IMR-90 (cell line): ENCODE measurements at regions not wholly inside any gene's neighbourhood (a gene's known extent, or its start where the extent isn't known, plus 50 kb on each side); places are given as distances from the start of the nearest gene placed in this dataset.

Experiments
- ATAC-seq: fragments of 200-7000 bp; cut with Tn5 transposase; 2 replicates; pipeline ENCODE4 v1.9.1; 2020; ENCODE audit warnings: low read depth, mild to moderate bottlenecking, moderate library complexity
- BruUV-seq: library from RNA; stranded (reverse); fragments of 400-500 nt; replicated peaks from 2 replicates; lab custom pipeline; 2021; lab: Mats Ljungman, UMichigan
- CTCF ChIA-PET: fragments of 300-600 bp; formaldehyde crosslinking; extraction: SDS; loops from one replicate; lab custom pipeline; 2021; ENCODE audit warnings: antibody characterized with exemption; lab: Yijun Ruan, JAX
- POLR2A ChIA-PET: fragments of 300-600 bp; sonication (Branson Sonifier 250); formaldehyde crosslinking; loops from one replicate; lab custom pipeline; 2022; ENCODE audit warnings: antibody characterized with exemption; ENCODE audit not compliant: unreplicated experiment; lab: Charles Lee
- DNase-seq: peaks from one replicate; pipeline ENCODE4 v3.0.0; 2013
- H2AFZ ChIP-seq: replicated peaks from 2 replicates; pipeline ENCODE3; 2013; ENCODE audit warnings: low read length, mild to moderate bottlenecking; ENCODE audit not compliant: poor library complexity
- H2AK5ac ChIP-seq: 2 replicates; pipeline ENCODE4 v1.6.1; 2013; ENCODE audit warnings: low read depth, low read length, inconsistent platforms
- H2AK9ac ChIP-seq: replicated peaks from 2 replicates; pipeline ENCODE3; 2013; ENCODE audit warnings: mild to moderate bottlenecking, low read depth, low read length, moderate library complexity; ENCODE audit not compliant: poor library complexity
- H2BK120ac ChIP-seq: 2 replicates; pipeline ENCODE4 v1.6.1; 2013; ENCODE audit warnings: low read depth, low read length, inconsistent platforms
- H2BK15ac ChIP-seq: 3 replicates; pipeline ENCODE4 v1.6.1; 2013; ENCODE audit warnings: low read depth, low read length, inconsistent platforms
- H2BK20ac ChIP-seq: 2 replicates; pipeline ENCODE4 v1.6.1; 2013; ENCODE audit warnings: low read depth, mild to moderate bottlenecking, inconsistent platforms, low read length, moderate library complexity
- H2BK5ac ChIP-seq: 2 replicates; pipeline ENCODE4 v1.6.1; 2013; ENCODE audit warnings: mild to moderate bottlenecking, low read depth, low read length, inconsistent platforms; ENCODE audit not compliant: poor library complexity, severe bottlenecking
- H3K14ac ChIP-seq: replicated peaks from 2 replicates; pipeline ENCODE4 v1.6.1; 2013; ENCODE audit warnings: low read depth, low read length, inconsistent platforms
- H3K18ac ChIP-seq: 2 replicates; pipeline ENCODE4 v1.6.1; 2013; ENCODE audit warnings: low read depth, low read length, control low read depth
- H3K23ac ChIP-seq: 2 replicates; pipeline ENCODE4 v1.6.1; 2013; ENCODE audit warnings: low read depth, low read length, inconsistent platforms
- H3K27ac ChIP-seq: 2 replicates; pipeline ENCODE4 v1.5.1; 2013; ENCODE audit warnings: mild to moderate bottlenecking, control low read depth, low read length; ENCODE audit not compliant: insufficient read depth
- H3K27me3 ChIP-seq: 2 replicates; pipeline ENCODE4 v1.6.1; 2013; ENCODE audit warnings: low read length; ENCODE audit not compliant: control insufficient read depth, insufficient read depth
- H3K36me3 ChIP-seq: 2 replicates; pipeline ENCODE4 v1.6.1; 2013; ENCODE audit warnings: low read length, mixed read lengths; ENCODE audit not compliant: control insufficient read depth, insufficient read depth
- H3K4ac ChIP-seq: 2 replicates; pipeline ENCODE4 v1.6.1; 2013; ENCODE audit warnings: low read depth, low read length, inconsistent platforms
- H3K4me1 ChIP-seq: 2 replicates; pipeline ENCODE4 v1.6.1; 2013; ENCODE audit warnings: low read length, mixed read lengths; ENCODE audit not compliant: control insufficient read depth, insufficient read depth
- H3K4me2 ChIP-seq: 2 replicates; pipeline ENCODE4 v1.6.1; 2013; ENCODE audit warnings: low read depth, mild to moderate bottlenecking, control low read depth, low read length, moderate library complexity
- H3K4me3 ChIP-seq: 2 replicates; pipeline ENCODE4 v1.5.1; 2013; ENCODE audit warnings: low read depth, mild to moderate bottlenecking, control low read depth, low read length, moderate library complexity; ENCODE audit not compliant: insufficient read depth
- H3K56ac ChIP-seq: 2 replicates; pipeline ENCODE4 v1.6.1; 2013; ENCODE audit warnings: low read length, inconsistent platforms; ENCODE audit not compliant: insufficient read depth; ENCODE audit errors: extremely low read depth
- H3K79me1 ChIP-seq, 2 experiments: 2 replicates each; pipeline ENCODE4 v1.6.1; 2013; ENCODE audit warnings: low read length in 2 of 2, inconsistent platforms in 1 of 2, low read depth in 1 of 2
- H3K9ac ChIP-seq: 2 replicates; pipeline ENCODE4 v1.6.1; 2013; ENCODE audit warnings: low read depth, low read length, control low read depth
- H3K9me1 ChIP-seq: 2 replicates; pipeline ENCODE4 v1.6.1; 2013; ENCODE audit warnings: low read length, inconsistent platforms; ENCODE audit not compliant: insufficient read depth
- H3K9me3 ChIP-seq: 2 replicates; pipeline ENCODE4 v1.6.1; 2013; ENCODE audit warnings: low read length; ENCODE audit not compliant: control insufficient read depth, insufficient read depth
- H4K20me1 ChIP-seq: 2 replicates; pipeline ENCODE4 v1.6.1; 2013; ENCODE audit warnings: low read length, inconsistent platforms; ENCODE audit not compliant: insufficient read depth
- H4K5ac ChIP-seq: 2 replicates; pipeline ENCODE4 v1.6.1; 2013; ENCODE audit warnings: mild to moderate bottlenecking, low read depth, low read length, control low read depth
- H4K8ac ChIP-seq, 2 experiments: 2 replicates each; pipeline ENCODE4 v1.6.1; 2013; ENCODE audit warnings: low read depth in 2 of 2, low read length in 2 of 2, control low read depth in 1 of 2, inconsistent platforms in 1 of 2
- H4K91ac ChIP-seq: 2 replicates; pipeline ENCODE4 v1.6.1; 2013; ENCODE audit warnings: low read depth, low read length, inconsistent platforms; ENCODE audit not compliant: insufficient read depth
- BHLHE40 ChIP-seq: fragments of 150-350 bp; IDR thresholded peaks from 2 replicates; pipeline ENCODE4 v1.6.1; 2016; ENCODE audit warnings: mild to moderate bottlenecking, low read depth, low read length
- CEBPB ChIP-seq: IDR thresholded peaks from 2 replicates; pipeline ENCODE4 v1.6.1; 2012; ENCODE audit warnings: low read depth, low read length, improper control_type of control experiment
- CHD1 ChIP-seq: IDR thresholded peaks from 2 replicates; pipeline ENCODE4 v1.6.1; 2012; ENCODE audit warnings: low read depth, low read length, improper control_type of control experiment
- CTCF ChIP-seq: conservative IDR thresholded peaks from 2 replicates; pipeline ENCODE4 v1.5.1; 2012; ENCODE audit warnings: mild to moderate bottlenecking, low read depth, low read length, improper control_type of control experiment
- ELK1 ChIP-seq: fragments of 150-350 bp; IDR thresholded peaks from 2 replicates; pipeline ENCODE4 v1.6.1; 2016; ENCODE audit warnings: low read depth, mild to moderate bottlenecking, low read length, moderate library complexity, borderline replicate concordance
- FOS ChIP-seq: fragments of 150-350 bp; IDR thresholded peaks from 2 replicates; pipeline ENCODE4 v1.6.1; 2016; ENCODE audit warnings: low read depth, low read length
- MAFK ChIP-seq: IDR thresholded peaks from 2 replicates; pipeline ENCODE4 v1.6.1; 2012; ENCODE audit warnings: low read depth, low read length, improper control_type of control experiment
- MAZ ChIP-seq: IDR thresholded peaks from 2 replicates; pipeline ENCODE4 v1.6.1; 2012; ENCODE audit warnings: low read depth, mild to moderate bottlenecking, low read length, improper control_type of control experiment, moderate library complexity, borderline replicate concordance
- MXI1 ChIP-seq: IDR thresholded peaks from 2 replicates; pipeline ENCODE4 v1.6.1; 2012; ENCODE audit warnings: low read depth, mild to moderate bottlenecking, low read length, moderate library complexity, borderline replicate concordance
- NFE2L2 ChIP-seq: fragments of 150-350 bp; IDR thresholded peaks from 2 replicates; pipeline ENCODE4 v1.6.1; 2016; ENCODE audit warnings: low read depth, mild to moderate bottlenecking, low read length
- POLR2A ChIP-seq: IDR thresholded peaks from 2 replicates; pipeline ENCODE4 v1.6.1; 2012; ENCODE audit warnings: mild to moderate bottlenecking, low read depth, low read length
- RAD21 ChIP-seq: IDR thresholded peaks from 2 replicates; pipeline ENCODE4 v1.6.1; 2012; ENCODE audit warnings: low read length, improper control_type of control experiment
- RCOR1 ChIP-seq: IDR thresholded peaks from 2 replicates; pipeline ENCODE4 v1.6.1; 2012; ENCODE audit warnings: mild to moderate bottlenecking, low read length, improper control_type of control experiment; ENCODE audit not compliant: insufficient replicate concordance
- RFX5 ChIP-seq: IDR thresholded peaks from 2 replicates; pipeline ENCODE4 v1.8.0; 2012; ENCODE audit warnings: low read depth, mild to moderate bottlenecking, low read length, moderate library complexity
- SMC3 ChIP-seq: fragments of 150-350 bp; IDR thresholded peaks from 2 replicates; pipeline ENCODE4 v1.6.1; 2016; ENCODE audit warnings: low read depth, mild to moderate bottlenecking, antibody characterized with exemption, low read length, moderate library complexity
- USF2 ChIP-seq: fragments of 150-350 bp; IDR thresholded peaks from 2 replicates; pipeline ENCODE4 v1.6.1; 2017; ENCODE audit warnings: mild to moderate bottlenecking, antibody characterized with exemption, low read length, low read depth
- dilution Hi-C: fragments of 300-500 bp; cut with HindIII; formaldehyde crosslinking; loops from one replicate; pipeline ENCODE4 v1.14.3; 2018; ENCODE audit warnings: low sequenced_read_pairs; ENCODE audit not compliant: unreplicated experiment
- in situ Hi-C: fragments of 300-500 bp; cut with MboI; formaldehyde crosslinking; loops from 3 replicates; pipeline ENCODE4 v1.14.3; 2019; ENCODE audit warnings: low sequenced_read_pairs, inconsistent platforms, mixed read lengths
- intact Hi-C: fragments of 100-400 bp; cut with micrococcal nuclease; formaldehyde crosslinking; loops from 2 replicates; pipeline ENCODE4 v1.10.0; 2022

- POLR2A ChIA-PET = no interaction called here
- dilution Hi-C loops = no loop called here
Measured at GRCh38 chr9:99537996-99538395, 283.7 kb upstream of the NR4A3 start.

More at GRCh38 chr9:99537996-99538395, 283.7 kb upstream of the NR4A3 start:
- H3K4me2 ChIP-seq = no peak overlapping the region
- DNase-seq (no peak), ATAC-seq (no peak)
- no peak overlapping the region for H2BK20ac ChIP-seq
- no peak overlapping the region for H2BK5ac ChIP-seq
- no peak overlapping the region for H3K18ac ChIP-seq
- no peak overlapping the region for H2BK15ac ChIP-seq
- no peak overlapping the region for H4K91ac ChIP-seq
- H2BK120ac ChIP-seq = no peak overlapping the region
- no TSS peak for BruUV-seq
- no peak for TF ChIP-seq SMC3
- TF ChIP-seq USF2 = no peak
- TF ChIP-seq RFX5 = no peak
- no peak for TF ChIP-seq CEBPB
- TF ChIP-seq MAFK = no peak
- TF ChIP-seq BHLHE40 = no peak
- no peak for TF ChIP-seq RCOR1
- TF ChIP-seq POLR2A = no peak
- TF ChIP-seq CTCF = no peak
- TF ChIP-seq MXI1 = no peak
- no peak for TF ChIP-seq NFE2L2
- TF ChIP-seq MAZ = no peak
- no peak for TF ChIP-seq ELK1
- TF ChIP-seq FOS = no peak
- no peak for TF ChIP-seq RAD21
- no peak for TF ChIP-seq CHD1
- no peaks in the 10 kb centered on the region for H3K79me1 ChIP-seq
- H3K14ac ChIP-seq = no peak overlapping the region
- CTCF ChIA-PET = interaction anchor here (0.6 kb wide), 1 partner anchor 254 kb away, joined by 3 read pairs; no protein-coding TSS in a partner anchor
- H3K4ac ChIP-seq = no peak overlapping the region
- H2AK9ac ChIP-seq = no peak overlapping the region
- H3K9me1 ChIP-seq = no peaks in the 10 kb centered on the region
- intact Hi-C loops (no loop called here), in situ Hi-C loops (no loop called here)
- H3K4me3 ChIP-seq = no peak overlapping the region
- H3K36me3 ChIP-seq = no peaks in the 10 kb centered on the region
- no peaks in the 10 kb centered on the region for H4K20me1 ChIP-seq
- H4K8ac ChIP-seq = no peak overlapping the region
- H4K5ac ChIP-seq = no peak overlapping the region
- no peak overlapping the region for H3K27ac ChIP-seq
- H3K27me3 ChIP-seq = peaks cover 12% of the 10 kb centered on the region
- H2AFZ ChIP-seq = no peak overlapping the region
- no peaks in the 10 kb centered on the region for H3K9me3 ChIP-seq
- no peak overlapping the region for H3K23ac ChIP-seq
- no peaks in the 10 kb centered on the region for H3K4me1 ChIP-seq
- no peak overlapping the region for H2AK5ac ChIP-seq
- H3K9ac ChIP-seq = no peak overlapping the region
- no peak overlapping the region for H3K56ac ChIP-seq
